ENCODE measurements at regions not wholly inside any gene's neighbourhood (a gene's known extent, or its start where the extent isn't known, plus 50 kb on each side); places are given as distances from the start of the nearest gene placed in this dataset.

- TF ChIP-seq POLR2AphosphoS5 (IDR thresholded peaks at IDR 0.05; ENCODE audit: low read depth, low read length) (no peak), REST (IDR thresholded peaks at IDR 0.05; ENCODE audit: insufficient read depth in 1 of 2, low read depth in 2 of 2, low read length in 1 of 2) (no peak), SIN3A (IDR thresholded peaks at IDR 0.05; ENCODE audit: borderline replicate concordance, insufficient read depth, low read depth, low read length) (no peak), TCF7L2 (IDR thresholded peaks at IDR 0.05; ENCODE audit: low read depth, low read length) (no peak), CTCF (IDR thresholded peaks at IDR 0.05) (no peak)
- no TSS peak for BruUV-seq (replicated peaks)
- in situ Hi-C loops (cut with HindIII; ENCODE audit: low pct_unique_long_range_greater_than_20kb, low sequenced_read_pairs) (no loop called here), intact Hi-C loops (cut with micrococcal nuclease; ENCODE audit: unreplicated experiment) (no loop called here)
- Histone ChIP-seq H3K27me3 (ENCODE audit: control insufficient read depth, insufficient read depth, low read length) (no peaks in the 10 kb centered on the region), H3K9me3 (ENCODE audit: control insufficient read depth, insufficient read depth, low read depth, low read length) (no peaks in the 10 kb centered on the region), H3K4me3 (ENCODE audit: low read depth in 2 of 2, low read length in 2 of 2) (no peak overlapping the region), H3K27ac (ENCODE audit: low read length) (no peak overlapping the region), H3K36me3 (ENCODE audit: control insufficient read depth, insufficient read depth, low read length) (no peaks in the 10 kb centered on the region), H3K4me1 (ENCODE audit: control insufficient read depth, insufficient read depth, low read length) (no peaks in the 10 kb centered on the region)
- DNase-seq (ENCODE audit: low read depth, low spot score) (no peak), ATAC-seq (no peak)
- ChIA-PET CTCF (no interaction called here), POLR2A (no interaction called here)
Measured at GRCh38 chr4:145347684-145348083, 134.0 kb upstream of the SMAD1 start.

GRCh38 chr4:145346081-145346480 lies 135.6 kb upstream of the SMAD1 start:
- Histone ChIP-seq H3K4me3 (ENCODE audit: low read depth in 2 of 2, low read length in 2 of 2) (no peak overlapping the region), H3K27me3 (ENCODE audit: control insufficient read depth, insufficient read depth, low read length) (no peaks in the 10 kb centered on the region), H3K4me1 (ENCODE audit: control insufficient read depth, insufficient read depth, low read length) (no peaks in the 10 kb centered on the region), H3K27ac (ENCODE audit: low read length) (no peak overlapping the region), H3K9me3 (ENCODE audit: control insufficient read depth, insufficient read depth, low read depth, low read length) (no peaks in the 10 kb centered on the region), H3K36me3 (ENCODE audit: control insufficient read depth, insufficient read depth, low read length) (no peaks in the 10 kb centered on the region)
- ChIA-PET CTCF (no interaction called here), POLR2A (no interaction called here)
- DNase-seq (ENCODE audit: low read depth, low spot score) (no peak), ATAC-seq (no peak)
- intact Hi-C loops (cut with micrococcal nuclease; ENCODE audit: unreplicated experiment), result no loop called here
- BruUV-seq (replicated peaks), result no TSS peak
- TF ChIP-seq REST (IDR thresholded peaks at IDR 0.05; ENCODE audit: insufficient read depth in 1 of 2, low read depth in 2 of 2, low read length in 1 of 2) (no peak), SIN3A (IDR thresholded peaks at IDR 0.05; ENCODE audit: borderline replicate concordance, insufficient read depth, low read depth, low read length) (no peak), POLR2AphosphoS5 (IDR thresholded peaks at IDR 0.05; ENCODE audit: low read depth, low read length) (no peak), CTCF (IDR thresholded peaks at IDR 0.05) (no peak), TCF7L2 (IDR thresholded peaks at IDR 0.05; ENCODE audit: low read depth, low read length) (no peak)
- in situ Hi-C loops (cut with HindIII; ENCODE audit: low pct_unique_long_range_greater_than_20kb, low sequenced_read_pairs), result no loop called here

All from Panc1 (cell line).